ENCODE measurements at regions not wholly inside any gene's neighbourhood (a gene's known extent, or its start where the extent isn't known, plus 50 kb on each side); places are given as distances from the start of the nearest gene placed in this dataset.

- BruUV-seq (replicated peaks), result no TSS peak
Measured at GRCh38 chr3:34351882-34352777, 553.7 kb downstream of the PDCD6IP start.

More at GRCh38 chr3:34351882-34352777, 553.7 kb downstream of the PDCD6IP start:
- no peak overlapping the region for H3K4me3 ChIP-seq (replicated peaks in 1 of 3; ENCODE audit: insufficient read depth in 1 of 3, low read depth in 1 of 3, low read length in 3 of 3)
- no peaks in the 10 kb centered on the region for H3K4me1 ChIP-seq (ENCODE audit: control insufficient read depth, extremely low read depth, insufficient read depth, low read length)
- H3K27ac ChIP-seq (ENCODE audit: insufficient read depth, low read depth, low read length), result no peak overlapping the region
- H4K20me1 ChIP-seq (replicated peaks; ENCODE audit: control insufficient read depth, extremely low read depth, insufficient read depth, low read length), result no peaks in the 10 kb centered on the region
- H3K27me3 ChIP-seq (ENCODE audit: control insufficient read depth in 2 of 2, insufficient read depth in 2 of 2, low read length in 2 of 2), result no peaks in the 10 kb centered on the region
- FAIRE-seq (no peak), DNase-seq (ENCODE audit: low read depth, low spot score) (no peak)
- no peak overlapping the region for H3K4me2 ChIP-seq (ENCODE audit: insufficient read depth, low read length)
- CTCF ChIA-PET, result no interaction called here
- H3K79me2 ChIP-seq (ENCODE audit: control insufficient read depth, insufficient read depth, low read length), result no peaks in the 10 kb centered on the region
- dilution Hi-C loops (cut with MboI; ENCODE audit: extremely low pct_ligation_motif_present, low sequenced_read_pairs), result no loop called here
- no peaks in the 10 kb centered on the region for H3K9me3 ChIP-seq (replicated peaks; ENCODE audit: control insufficient read depth, insufficient read depth, low read length)
- H3K9me1 ChIP-seq (replicated peaks; ENCODE audit: control insufficient read depth, extremely low read depth, insufficient read depth, low read length), result no peaks in the 10 kb centered on the region
- H2AFZ ChIP-seq (ENCODE audit: low read depth, low read length), result no peak overlapping the region
- H3K9ac ChIP-seq (replicated peaks; ENCODE audit: extremely low read depth, insufficient read depth, low read length), result no peak overlapping the region
- H3K36me3 ChIP-seq (ENCODE audit: control insufficient read depth in 2 of 2, extremely low read depth in 1 of 2, insufficient read depth in 2 of 2, low read length in 2 of 2), result no peaks in the 10 kb centered on the region
- POLR2A ChIA-PET, result no interaction called here
- TF ChIP-seq POLR2A (IDR thresholded peaks at IDR 0.05; ENCODE audit: low read depth, low read length), result no peak
- TF ChIP-seq CTCF (IDR thresholded peaks at IDR 0.05; ENCODE audit: extremely low read depth in 1 of 2, insufficient read depth in 1 of 2, low read depth in 1 of 2, low read length in 2 of 2), result no peak
- TF ChIP-seq MAX (IDR thresholded peaks at IDR 0.05; ENCODE audit: insufficient read depth, insufficient read length), result no peak
- TF ChIP-seq MYC (IDR thresholded peaks at IDR 0.05; ENCODE audit: low read depth, low read length), result no peak
- TF ChIP-seq FOS (IDR thresholded peaks at IDR 0.05; ENCODE audit: borderline replicate concordance, insufficient read depth, low read length), result no peak
- no peak for TF ChIP-seq EZH2 (IDR thresholded peaks at IDR 0.05; ENCODE audit: borderline replicate concordance, low read depth, low read length, severe bottlenecking)
- TF ChIP-seq JUN (IDR thresholded peaks at IDR 0.05; ENCODE audit: borderline replicate concordance, insufficient read depth, insufficient read length, low read depth), result no peak
- TF ChIP-seq POLR2AphosphoS5 (IDR thresholded peaks at IDR 0.05; ENCODE audit: insufficient read depth, low read depth, low read length), result no peak
- TF ChIP-seq GATA2 (IDR thresholded peaks at IDR 0.05; ENCODE audit: insufficient read depth, insufficient read length, low read depth, low read length), result no peak
- intact Hi-C loops (cut with micrococcal nuclease), result no loop called here

Measured in endothelial cell of umbilical vein (primary cell).